ENCODE measurements at regions not wholly inside any gene's neighbourhood (a gene's known extent, or its start where the extent isn't known, plus 50 kb on each side); places are given as distances from the start of the nearest gene placed in this dataset.
"Not testable (repeated sequence)": the region's sequence is repeated elsewhere in the genome, so short reads cannot be mapped to it uniquely, and the experiment has no call there.

- no peak for DNase-seq
Observed at GRCh38 chr10:33066558-33067236, 108.7 kb upstream of the ITGB1 start.

GRCh38 chr10:33065111-33065510 is 107.1 kb upstream of the ITGB1 start:
- DNase-seq = no peak

- no peak for DNase-seq
Observed at GRCh38 chr10:33064706-33065105, 106.7 kb upstream of the ITGB1 start.

- no peak for DNase-seq
Observed at GRCh38 chr10:33057620-33058019, 99.6 kb upstream of the ITGB1 start.

- DNase-seq = no peak
Observed at GRCh38 chr10:33056828-33057596, 99.0 kb upstream of the ITGB1 start.

- no peak for DNase-seq
Observed at GRCh38 chr10:33055625-33056024, 97.6 kb upstream of the ITGB1 start.

GRCh38 chr10:33052915-33053810 is 95.1 kb upstream of the ITGB1 start:
- DNase-seq = no peak

- no peak for DNase-seq
Observed at GRCh38 chr10:33052263-33052875, 94.3 kb upstream of the ITGB1 start.

- DNase-seq = not testable (repeated sequence)
Observed at GRCh38 chr10:33049963-33050920, 92.2 kb upstream of the ITGB1 start.

- no peak for DNase-seq
Observed at GRCh38 chr10:33048223-33048622, 90.2 kb upstream of the ITGB1 start.

- no peak for DNase-seq
Observed at GRCh38 chr10:33047655-33048054, 89.6 kb upstream of the ITGB1 start.

- no peak for DNase-seq
Observed at GRCh38 chr10:33046792-33047191, 88.8 kb upstream of the ITGB1 start.

- no peak for DNase-seq
Observed at GRCh38 chr10:33045421-33045820, 87.4 kb upstream of the ITGB1 start.

- DNase-seq = no peak
Observed at GRCh38 chr10:33042565-33042964, 84.5 kb upstream of the ITGB1 start.

- no peak for DNase-seq
Observed at GRCh38 chr10:33041783-33042437, 83.9 kb upstream of the ITGB1 start.

GRCh38 chr10:33040436-33040835 is 82.4 kb upstream of the ITGB1 start:
- DNase-seq = no peak

- DNase-seq = no peak
Observed at GRCh38 chr10:33039181-33039580, 81.2 kb upstream of the ITGB1 start.

- no peak for DNase-seq
Observed at GRCh38 chr10:33038672-33039071, 80.6 kb upstream of the ITGB1 start.

GRCh38 chr10:33037726-33038125 is 79.7 kb upstream of the ITGB1 start:
- DNase-seq = no peak

- DNase-seq = no peak
Observed at GRCh38 chr10:33036670-33037069, 78.6 kb upstream of the ITGB1 start.

GRCh38 chr10:33035411-33035810 is 77.4 kb upstream of the ITGB1 start:
- DNase-seq = no peak
